ENCODE measurements at regions not wholly inside any gene's neighbourhood (a gene's known extent, or its start where the extent isn't known, plus 50 kb on each side); places are given as distances from the start of the nearest gene placed in this dataset.

- TF ChIP-seq POLR2A (IDR thresholded peaks at IDR 0.05; ENCODE audit: low read depth, low read length): no peak
- no peak for TF ChIP-seq POLR2AphosphoS5 (IDR thresholded peaks at IDR 0.05; ENCODE audit: low read depth, low read length)
Measured at GRCh38 chr4:114267976-114268375, 288.5 kb upstream of the ARSJ start.
